ENCODE measurements at regions not wholly inside any gene's neighbourhood (a gene's known extent, or its start where the extent isn't known, plus 50 kb on each side); places are given as distances from the start of the nearest gene placed in this dataset.
"Not testable (repeated sequence)": the region's sequence is repeated elsewhere in the genome, so short reads cannot be mapped to it uniquely, and the experiment has no call there.

- H3K4me3 ChIP-seq (ENCODE audit: low read length); H3F3A ChIP-seq (ENCODE audit: insufficient read depth, low read length, poor library complexity, severe bottlenecking); H3K9me2 ChIP-seq (ENCODE audit: insufficient read depth, low read length); H3K27me3 ChIP-seq (ENCODE audit: insufficient read depth, low read depth, low read length); H2AFZ ChIP-seq (ENCODE audit: low read depth, low read length); H3K27ac ChIP-seq (ENCODE audit: low read length); H3K9ac ChIP-seq (ENCODE audit: low read length); H3K36me3 ChIP-seq (ENCODE audit: insufficient read depth, low read length); H3K4me2 ChIP-seq (ENCODE audit: low read length); H3K79me2 ChIP-seq (replicated peaks; ENCODE audit: insufficient read depth, low read length); H3K9me3 ChIP-seq (ENCODE audit: low read length); H4K20me1 ChIP-seq (ENCODE audit: insufficient read depth): not testable (repeated sequence)
Measured at GRCh38 chr1:209173796-209174195, 409.7 kb upstream of the CAMK1G start.

GRCh38 chr1:209176866-209177430 is 406.6 kb upstream of the CAMK1G start:
- H3K4me3 ChIP-seq (ENCODE audit: low read length): no peak overlapping the region
- no peak overlapping the region for H3K9ac ChIP-seq (ENCODE audit: low read length)
- H3K9me3 ChIP-seq (ENCODE audit: low read length): no peaks in the 10 kb centered on the region
- no peak for TF ChIP-seq POLR2AphosphoS5 (IDR thresholded peaks at IDR 0.05)
- no peak for TF ChIP-seq EP300 (conservative IDR thresholded peaks at IDR 0.05; ENCODE audit: poor library complexity, severe bottlenecking)
- TF ChIP-seq TAF1 (IDR thresholded peaks at IDR 0.05; ENCODE audit: low read depth): no peak
- TF ChIP-seq, protein P1, sequence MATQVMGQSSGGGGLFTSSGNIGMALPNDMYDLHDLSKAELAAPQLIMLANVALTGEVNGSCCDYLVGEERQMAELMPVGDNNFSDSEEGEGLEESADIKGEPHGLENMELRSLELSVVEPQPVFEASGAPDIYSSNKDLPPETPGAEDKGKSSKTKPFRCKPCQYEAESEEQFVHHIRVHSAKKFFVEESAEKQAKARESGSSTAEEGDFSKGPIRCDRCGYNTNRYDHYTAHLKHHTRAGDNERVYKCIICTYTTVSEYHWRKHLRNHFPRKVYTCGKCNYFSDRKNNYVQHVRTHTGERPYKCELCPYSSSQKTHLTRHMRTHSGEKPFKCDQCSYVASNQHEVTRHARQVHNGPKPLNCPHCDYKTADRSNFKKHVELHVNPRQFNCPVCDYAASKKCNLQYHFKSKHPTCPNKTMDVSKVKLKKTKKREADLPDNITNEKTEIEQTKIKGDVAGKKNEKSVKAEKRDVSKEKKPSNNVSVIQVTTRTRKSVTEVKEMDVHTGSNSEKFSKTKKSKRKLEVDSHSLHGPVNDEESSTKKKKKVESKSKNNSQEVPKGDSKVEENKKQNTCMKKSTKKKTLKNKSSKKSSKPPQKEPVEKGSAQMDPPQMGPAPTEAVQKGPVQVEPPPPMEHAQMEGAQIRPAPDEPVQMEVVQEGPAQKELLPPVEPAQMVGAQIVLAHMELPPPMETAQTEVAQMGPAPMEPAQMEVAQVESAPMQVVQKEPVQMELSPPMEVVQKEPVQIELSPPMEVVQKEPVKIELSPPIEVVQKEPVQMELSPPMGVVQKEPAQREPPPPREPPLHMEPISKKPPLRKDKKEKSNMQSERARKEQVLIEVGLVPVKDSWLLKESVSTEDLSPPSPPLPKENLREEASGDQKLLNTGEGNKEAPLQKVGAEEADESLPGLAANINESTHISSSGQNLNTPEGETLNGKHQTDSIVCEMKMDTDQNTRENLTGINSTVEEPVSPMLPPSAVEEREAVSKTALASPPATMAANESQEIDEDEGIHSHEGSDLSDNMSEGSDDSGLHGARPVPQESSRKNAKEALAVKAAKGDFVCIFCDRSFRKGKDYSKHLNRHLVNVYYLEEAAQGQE (IDR thresholded peaks at IDR 0.05; ENCODE audit: borderline replicate concordance): no peak
- no peak for TF ChIP-seq RAD21 (conservative IDR thresholded peaks at IDR 0.05)
- TF ChIP-seq MXI1 (conservative IDR thresholded peaks at IDR 0.05; ENCODE audit: poor library complexity, severe bottlenecking): no peak
- no peak overlapping the region for H3K4me2 ChIP-seq (ENCODE audit: low read length)
- no peaks in the 10 kb centered on the region for H3K36me3 ChIP-seq (ENCODE audit: insufficient read depth, low read length)
- H4K20me1 ChIP-seq (ENCODE audit: insufficient read depth): no peaks in the 10 kb centered on the region
- H3F3A ChIP-seq (ENCODE audit: insufficient read depth, low read length, poor library complexity, severe bottlenecking): no peaks in the 10 kb centered on the region
- no peaks in the 10 kb centered on the region for H3K27me3 ChIP-seq (ENCODE audit: insufficient read depth, low read depth, low read length)
- H2AFZ ChIP-seq (ENCODE audit: low read depth, low read length): no peak overlapping the region
- no peak overlapping the region for H3K27ac ChIP-seq (ENCODE audit: low read length)
- H3K79me2 ChIP-seq (replicated peaks; ENCODE audit: insufficient read depth, low read length): no peaks in the 10 kb centered on the region
- no peaks in the 10 kb centered on the region for H3K9me2 ChIP-seq (ENCODE audit: insufficient read depth, low read length)

DNA sequence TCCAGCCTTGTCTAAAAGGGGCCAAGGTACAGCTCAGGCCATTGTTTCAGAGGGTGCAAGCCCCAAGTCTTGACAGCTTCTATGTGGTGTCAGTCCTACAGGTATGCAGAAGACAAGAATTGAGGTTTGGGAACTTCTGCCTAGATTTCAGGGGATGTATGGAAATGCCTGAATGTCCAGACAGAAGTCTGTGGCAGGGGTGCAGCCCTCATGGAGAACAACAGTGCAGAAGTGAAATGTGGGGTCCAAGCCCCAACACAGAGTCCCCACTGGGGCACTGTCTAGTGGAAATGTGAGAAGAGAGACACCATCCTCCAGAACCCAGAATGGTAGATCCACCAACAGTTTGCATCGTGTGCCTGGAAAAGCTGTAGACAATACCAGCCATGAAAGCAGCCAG is 400.3 kb upstream of the CAMK1G start:
- H3K27me3 ChIP-seq (ENCODE audit: insufficient read depth, low read depth, low read length): no peaks in the 10 kb centered on the region
- no peak overlapping the region for H2AFZ ChIP-seq (ENCODE audit: low read depth, low read length)
- H3K9me2 ChIP-seq (ENCODE audit: insufficient read depth, low read length): no peaks in the 10 kb centered on the region
- no peak overlapping the region for H3K4me3 ChIP-seq (ENCODE audit: low read length)
- no peaks in the 10 kb centered on the region for H3F3A ChIP-seq (ENCODE audit: insufficient read depth, low read length, poor library complexity, severe bottlenecking)
- no peaks in the 10 kb centered on the region for H3K36me3 ChIP-seq (ENCODE audit: insufficient read depth, low read length)
- no peak for TF ChIP-seq TAF1 (IDR thresholded peaks at IDR 0.05; ENCODE audit: low read depth)
- no peak for TF ChIP-seq EZH2 (IDR thresholded peaks at IDR 0.05; ENCODE audit: borderline replicate concordance, insufficient read depth, low read length, poor library complexity, severe bottlenecking)
- H3K9me3 ChIP-seq (ENCODE audit: low read length): no peaks in the 10 kb centered on the region
- H3K27ac ChIP-seq (ENCODE audit: low read length): no peak overlapping the region
- H4K20me1 ChIP-seq (ENCODE audit: insufficient read depth): no peaks in the 10 kb centered on the region
- no peak overlapping the region for H3K4me2 ChIP-seq (ENCODE audit: low read length)
- H3K9ac ChIP-seq (ENCODE audit: low read length): no peak overlapping the region
- H3K79me2 ChIP-seq (replicated peaks; ENCODE audit: insufficient read depth, low read length): no peaks in the 10 kb centered on the region
